ENCODE measurements at regions not wholly inside any gene's neighbourhood (a gene's known extent, or its start where the extent isn't known, plus 50 kb on each side); places are given as distances from the start of the nearest gene placed in this dataset.

DNA sequence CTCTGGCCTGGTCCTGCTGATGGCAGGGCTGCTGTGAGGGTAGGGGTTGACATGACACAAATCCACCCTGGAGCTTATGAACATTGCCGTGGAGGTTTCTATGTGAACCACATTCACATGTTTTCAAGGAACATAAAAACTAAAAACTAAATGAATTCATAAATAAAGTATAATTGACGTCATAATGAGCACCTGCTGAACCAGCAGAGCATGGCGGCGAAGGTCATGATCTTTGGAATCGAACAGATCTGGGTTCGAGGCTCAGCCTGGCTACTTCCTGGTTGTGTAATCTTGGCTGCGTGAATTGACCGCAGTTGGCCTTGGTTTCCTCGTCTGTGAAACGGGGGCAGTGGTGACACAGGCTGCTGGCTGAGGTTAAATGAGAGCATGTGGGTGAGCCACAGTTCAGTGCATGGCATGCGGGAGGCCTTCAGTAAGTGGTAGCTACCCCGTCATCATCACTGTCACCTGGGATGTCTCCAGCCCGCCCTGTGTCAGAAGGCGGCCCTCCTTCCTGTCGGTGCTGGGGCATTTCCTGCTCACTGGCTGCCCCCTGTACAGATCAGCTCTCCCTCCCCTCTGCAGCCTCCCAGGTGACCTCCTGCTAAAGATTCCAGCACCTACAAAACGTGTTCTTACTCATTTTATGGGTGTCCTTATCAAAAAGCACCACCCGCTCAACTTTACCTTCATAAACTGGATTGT is 190.3 kb upstream of the SHH start:
- TF ChIP-seq, protein P1, sequence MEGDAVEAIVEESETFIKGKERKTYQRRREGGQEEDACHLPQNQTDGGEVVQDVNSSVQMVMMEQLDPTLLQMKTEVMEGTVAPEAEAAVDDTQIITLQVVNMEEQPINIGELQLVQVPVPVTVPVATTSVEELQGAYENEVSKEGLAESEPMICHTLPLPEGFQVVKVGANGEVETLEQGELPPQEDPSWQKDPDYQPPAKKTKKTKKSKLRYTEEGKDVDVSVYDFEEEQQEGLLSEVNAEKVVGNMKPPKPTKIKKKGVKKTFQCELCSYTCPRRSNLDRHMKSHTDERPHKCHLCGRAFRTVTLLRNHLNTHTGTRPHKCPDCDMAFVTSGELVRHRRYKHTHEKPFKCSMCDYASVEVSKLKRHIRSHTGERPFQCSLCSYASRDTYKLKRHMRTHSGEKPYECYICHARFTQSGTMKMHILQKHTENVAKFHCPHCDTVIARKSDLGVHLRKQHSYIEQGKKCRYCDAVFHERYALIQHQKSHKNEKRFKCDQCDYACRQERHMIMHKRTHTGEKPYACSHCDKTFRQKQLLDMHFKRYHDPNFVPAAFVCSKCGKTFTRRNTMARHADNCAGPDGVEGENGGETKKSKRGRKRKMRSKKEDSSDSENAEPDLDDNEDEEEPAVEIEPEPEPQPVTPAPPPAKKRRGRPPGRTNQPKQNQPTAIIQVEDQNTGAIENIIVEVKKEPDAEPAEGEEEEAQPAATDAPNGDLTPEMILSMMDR (IDR thresholded peaks at IDR 0.05): no peak
- no peak for TF ChIP-seq POLR2A (IDR thresholded peaks at IDR 0.05)
- TF ChIP-seq EP300 (IDR thresholded peaks at IDR 0.05): no peak

Data from upper lobe of left lung (tissue), 4 donors.